ENCODE measurements at regions not wholly inside any gene's neighbourhood (a gene's known extent, or its start where the extent isn't known, plus 50 kb on each side); places are given as distances from the start of the nearest gene placed in this dataset.

GRCh38 chrX:22889819-22890218 is 109.9 kb upstream of the DDX53 start:
- WGBS, 2 donors: 14 to 34% methylated on average over 3 of the region's 3 CpGs
- DNase-seq: no peak
- Histone ChIP-seq H3K4me3 (no peak overlapping the region), H3K4me1 (no peaks in the 10 kb centered on the region), H3K9me3 (no peaks in the 10 kb centered on the region), H3K27me3 (no peaks in the 10 kb centered on the region), H3K36me3 (no peaks in the 10 kb centered on the region), H3K27ac (no peak overlapping the region)
- TF ChIP-seq EP300 (IDR thresholded peaks at IDR 0.05): no peak
- no peak for TF ChIP-seq CTCF (IDR thresholded peaks at IDR 0.05)
- no peak for ATAC-seq (ENCODE audit: low FRiP score in 2 of 2)

GRCh38 chrX:22912616-22913015 is 87.1 kb upstream of the DDX53 start:
- no peak for ATAC-seq (ENCODE audit: low FRiP score in 2 of 2)
- Histone ChIP-seq H3K27ac (no peak overlapping the region), H3K27me3 (no peaks in the 10 kb centered on the region), H3K9me3 (no peaks in the 10 kb centered on the region), H3K36me3 (no peaks in the 10 kb centered on the region), H3K4me1 (no peaks in the 10 kb centered on the region), H3K4me3 (no peak overlapping the region)
- no peak for TF ChIP-seq EP300 (IDR thresholded peaks at IDR 0.05)
- no peak for TF ChIP-seq POLR2A (IDR thresholded peaks at IDR 0.05)
- no peak for TF ChIP-seq CTCF (IDR thresholded peaks at IDR 0.05)
- no peak for TF ChIP-seq POLR2AphosphoS5 (IDR thresholded peaks at IDR 0.05)
- DNase-seq: no peak
- 50 to 66% methylated on average over 3 of the region's 3 CpGs for WGBS, 2 donors

- WGBS, 2 donors: 52 to 66% methylated on average over 5 of the region's 5 CpGs
- ATAC-seq (ENCODE audit: low FRiP score in 2 of 2): no peak
Observed at GRCh38 chrX:22922961-22923360, 76.8 kb upstream of the DDX53 start.

GRCh38 chrX:22934640-22935039 is 65.1 kb upstream of the DDX53 start:
- no peak for TF ChIP-seq POLR2AphosphoS5 (IDR thresholded peaks at IDR 0.05)
- no peak for TF ChIP-seq CTCF (IDR thresholded peaks at IDR 0.05)
- TF ChIP-seq EP300 (IDR thresholded peaks at IDR 0.05): no peak
- TF ChIP-seq POLR2A (IDR thresholded peaks at IDR 0.05): no peak
- Histone ChIP-seq H3K4me1 (no peaks in the 10 kb centered on the region), H3K9me3 (no peaks in the 10 kb centered on the region), H3K27me3 (no peaks in the 10 kb centered on the region), H3K4me3 (no peak overlapping the region), H3K36me3 (no peaks in the 10 kb centered on the region), H3K27ac (no peak overlapping the region)
- DNase-seq: no peak
- 76 to 96% methylated on average over 2 of the region's 2 CpGs for WGBS, 2 donors
- no peak for ATAC-seq (ENCODE audit: low FRiP score in 2 of 2)

More at GRCh38 chrX:22922961-22923360, 76.8 kb upstream of the DDX53 start:
- Histone ChIP-seq H3K4me3 (no peak overlapping the region), H3K27me3 (no peaks in the 10 kb centered on the region), H3K27ac (no peak overlapping the region), H3K4me1 (no peaks in the 10 kb centered on the region), H3K9me3 (no peaks in the 10 kb centered on the region), H3K36me3 (no peaks in the 10 kb centered on the region)
- DNase-seq: no peak
- TF ChIP-seq POLR2A (IDR thresholded peaks at IDR 0.05) (no peak), POLR2AphosphoS5 (IDR thresholded peaks at IDR 0.05) (no peak), EP300 (IDR thresholded peaks at IDR 0.05) (no peak), CTCF (IDR thresholded peaks at IDR 0.05) (no peak)

- H3K27me3 ChIP-seq: no peaks in the 10 kb centered on the region
- ATAC-seq (ENCODE audit: low FRiP score in 2 of 2) (no peak), DNase-seq (no peak)
- H3K4me3 ChIP-seq: no peak overlapping the region
- H3K4me1 ChIP-seq: no peaks in the 10 kb centered on the region
- 92 to 97% methylated on average over 1 of the region's 1 CpG for WGBS, 2 donors
- no peaks in the 10 kb centered on the region for H3K9me3 ChIP-seq
- H3K36me3 ChIP-seq: no peaks in the 10 kb centered on the region
- no peak overlapping the region for H3K27ac ChIP-seq
- TF ChIP-seq POLR2AphosphoS5 (IDR thresholded peaks at IDR 0.05): no peak
- no peak for TF ChIP-seq CTCF (IDR thresholded peaks at IDR 0.05)
- no peak for TF ChIP-seq EP300 (IDR thresholded peaks at IDR 0.05)
- no peak for TF ChIP-seq POLR2A (IDR thresholded peaks at IDR 0.05)
Observed at GRCh38 chrX:22944945-22945344, 54.8 kb upstream of the DDX53 start.
